Parathyroid adenoma (tissue), 2 donors: ENCODE measurements at regions not wholly inside any gene's neighbourhood (a gene's known extent, or its start where the extent isn't known, plus 50 kb on each side); places are given as distances from the start of the nearest gene placed in this dataset.
"Not testable (repeated sequence)": the region's sequence is repeated elsewhere in the genome, so short reads cannot be mapped to it uniquely, and the experiment has no call there.

Experiments
- H2AFZ ChIP-seq: fragments of 300-600 bp; sonication (generic); one replicate; pipeline ENCODE4 v1.7.0; 2017; ENCODE audit warnings: antibody characterized with exemption, mild to moderate bottlenecking
- H3K27ac ChIP-seq: fragments of 300-600 bp; sonication (generic); one replicate; pipeline ENCODE4 v1.7.0; 2017
- H3K27me3 ChIP-seq: fragments of 300-600 bp; sonication (generic); one replicate; pipeline ENCODE4 v1.7.0; 2017; ENCODE audit warnings: low read length; ENCODE audit not compliant: control insufficient read depth, insufficient read depth
- H3K36me3 ChIP-seq: fragments of 300-600 bp; sonication (generic); one replicate; pipeline ENCODE4 v1.7.0; 2017; ENCODE audit warnings: low read length; ENCODE audit not compliant: control insufficient read depth, insufficient read depth
- H3K4me1 ChIP-seq: fragments of 300-600 bp; sonication (generic); one replicate; pipeline ENCODE4 v1.7.0; 2017; ENCODE audit warnings: control low read depth
- H3K4me2 ChIP-seq: fragments of 300-600 bp; sonication (generic); one replicate; pipeline ENCODE4 v1.7.0; 2017; ENCODE audit warnings: low read length
- H3K4me3 ChIP-seq: fragments of 300-600 bp; sonication (generic); one replicate; pipeline ENCODE4 v1.7.0; 2017; ENCODE audit warnings: low read depth, low read length
- H3K79me2 ChIP-seq: fragments of 300-600 bp; sonication (generic); one replicate; pipeline ENCODE4 v1.7.0; 2017; ENCODE audit warnings: control low read depth
- H3K9ac ChIP-seq: fragments of 300-600 bp; sonication (generic); one replicate; pipeline ENCODE4 v1.7.0; 2017; ENCODE audit warnings: mild to moderate bottlenecking
- H3K9me3 ChIP-seq: fragments of 300-600 bp; sonication (generic); one replicate; pipeline ENCODE4 v1.7.0; 2017; ENCODE audit warnings: low read length; ENCODE audit not compliant: control insufficient read depth
- CTCF ChIP-seq: fragments of 300-600 bp; sonication (generic); IDR thresholded peaks from one replicate; pipeline ENCODE4 v1.7.0; 2017; ENCODE audit warnings: antibody characterized with exemption, mild to moderate bottlenecking
- donor health status: primary hyperparathyroidism.

- H3K4me3 ChIP-seq, H3K79me2 ChIP-seq, H2AFZ ChIP-seq, H3K27ac ChIP-seq, H3K4me1 ChIP-seq, H3K9me3 ChIP-seq, H3K9ac ChIP-seq, H3K27me3 ChIP-seq, H3K4me2 ChIP-seq, H3K36me3 ChIP-seq: not testable (repeated sequence)
Observed at GRCh38 chr14:105705862-105706700, 179.7 kb downstream of the TMEM121 start.

GRCh38 chr14:105706701-105707019, 180.3 kb downstream of the TMEM121 start:
- not testable (repeated sequence) for H2AFZ ChIP-seq, H3K4me3 ChIP-seq, H3K36me3 ChIP-seq, H3K9me3 ChIP-seq, H3K4me2 ChIP-seq, H3K9ac ChIP-seq, H3K27ac ChIP-seq, H3K79me2 ChIP-seq, H3K27me3 ChIP-seq, H3K4me1 ChIP-seq

GRCh38 chr14:105707099-105707498, 180.7 kb downstream of the TMEM121 start:
- not testable (repeated sequence) for H3K4me3 ChIP-seq, H3K4me2 ChIP-seq, H3K27me3 ChIP-seq

GRCh38 chr14:105707723-105708151, 181.4 kb downstream of the TMEM121 start:
- H3K9ac ChIP-seq, H3K9me3 ChIP-seq, H3K4me3 ChIP-seq, H3K27ac ChIP-seq, H3K4me2 ChIP-seq, H3K27me3 ChIP-seq, H3K36me3 ChIP-seq, H3K79me2 ChIP-seq, H2AFZ ChIP-seq, H3K4me1 ChIP-seq: not testable (repeated sequence)

More at GRCh38 chr14:105707099-105707498, 180.7 kb downstream of the TMEM121 start:
- not testable (repeated sequence) for H3K79me2 ChIP-seq, H3K9me3 ChIP-seq, H3K9ac ChIP-seq, H3K36me3 ChIP-seq, H3K27ac ChIP-seq, H3K4me1 ChIP-seq, H2AFZ ChIP-seq

- not testable (repeated sequence) for H3K27me3 ChIP-seq, H3K9ac ChIP-seq, H2AFZ ChIP-seq, H3K79me2 ChIP-seq, H3K9me3 ChIP-seq, H3K36me3 ChIP-seq, H3K4me3 ChIP-seq, H3K4me2 ChIP-seq, H3K4me1 ChIP-seq, H3K27ac ChIP-seq
Observed at GRCh38 chr14:105708251-105709134, 182.1 kb downstream of the TMEM121 start.

- H3K79me2 ChIP-seq, result no peaks in the 10 kb centered on the region
- H3K27ac ChIP-seq, result no peak overlapping the region
- H3K9me3 ChIP-seq, result no peaks in the 10 kb centered on the region
- no peaks in the 10 kb centered on the region for H3K36me3 ChIP-seq
- no peak overlapping the region for H3K4me3 ChIP-seq
- H3K4me1 ChIP-seq, result no peaks in the 10 kb centered on the region
- TF ChIP-seq CTCF, result no peak
- no peak overlapping the region for H3K4me2 ChIP-seq
- H3K27me3 ChIP-seq, result no peaks in the 10 kb centered on the region
- no peak overlapping the region for H2AFZ ChIP-seq
- no peak overlapping the region for H3K9ac ChIP-seq
Observed at GRCh38 chr14:105709281-105710118, 183.1 kb downstream of the TMEM121 start.
